ENCODE measurements at regions not wholly inside any gene's neighbourhood (a gene's known extent, or its start where the extent isn't known, plus 50 kb on each side); places are given as distances from the start of the nearest gene placed in this dataset.

- in situ Hi-C loops (cut with HindIII; ENCODE audit: low pct_ligation_motif_present, low pct_unique_long_range_greater_than_20kb, low sequenced_read_pairs): no loop called here
- DNase-seq: no peak
These were observed 508.4 kb upstream of the GOT2 start for GRCh38 chr16:59242556-59242955.

GRCh38 chr16:59238246-59238645 lies 504.1 kb upstream of the GOT2 start:
- in situ Hi-C loops (cut with HindIII; ENCODE audit: low pct_ligation_motif_present, low pct_unique_long_range_greater_than_20kb, low sequenced_read_pairs): no loop called here
- no peak for DNase-seq

- in situ Hi-C loops (cut with HindIII; ENCODE audit: low pct_ligation_motif_present, low pct_unique_long_range_greater_than_20kb, low sequenced_read_pairs): no loop called here
- no peak for DNase-seq
These were observed 502.8 kb upstream of the GOT2 start for GRCh38 chr16:59236804-59237458.

- no peak for DNase-seq
- in situ Hi-C loops (cut with HindIII; ENCODE audit: low pct_ligation_motif_present, low pct_unique_long_range_greater_than_20kb, low sequenced_read_pairs): no loop called here
These were observed 490.3 kb upstream of the GOT2 start for GRCh38 chr16:59224401-59224800.

- no peak for DNase-seq
- in situ Hi-C loops (cut with HindIII; ENCODE audit: low pct_ligation_motif_present, low pct_unique_long_range_greater_than_20kb, low sequenced_read_pairs): no loop called here
These were observed 485.9 kb upstream of the GOT2 start for GRCh38 chr16:59220011-59220410.

- in situ Hi-C loops (cut with HindIII; ENCODE audit: low pct_ligation_motif_present, low pct_unique_long_range_greater_than_20kb, low sequenced_read_pairs): no loop called here
- DNase-seq: no peak
These were observed 482.2 kb upstream of the GOT2 start for GRCh38 chr16:59216291-59216690.

GRCh38 chr16:59214455-59214854 lies 480.3 kb upstream of the GOT2 start:
- DNase-seq: no peak
- in situ Hi-C loops (cut with HindIII; ENCODE audit: low pct_ligation_motif_present, low pct_unique_long_range_greater_than_20kb, low sequenced_read_pairs): no loop called here

GRCh38 chr16:59213952-59214351 lies 479.8 kb upstream of the GOT2 start:
- in situ Hi-C loops (cut with HindIII; ENCODE audit: low pct_ligation_motif_present, low pct_unique_long_range_greater_than_20kb, low sequenced_read_pairs): no loop called here
- no peak for DNase-seq

- in situ Hi-C loops (cut with HindIII; ENCODE audit: low pct_ligation_motif_present, low pct_unique_long_range_greater_than_20kb, low sequenced_read_pairs): no loop called here
- no peak for DNase-seq
These were observed 478.4 kb upstream of the GOT2 start for GRCh38 chr16:59212492-59213024.

GRCh38 chr16:59210955-59211541 lies 476.9 kb upstream of the GOT2 start:
- DNase-seq: no peak
- in situ Hi-C loops (cut with HindIII; ENCODE audit: low pct_ligation_motif_present, low pct_unique_long_range_greater_than_20kb, low sequenced_read_pairs): no loop called here

- in situ Hi-C loops (cut with HindIII; ENCODE audit: low pct_ligation_motif_present, low pct_unique_long_range_greater_than_20kb, low sequenced_read_pairs): no loop called here
- DNase-seq: no peak
These were observed 471.3 kb upstream of the GOT2 start for GRCh38 chr16:59205403-59205802.

GRCh38 chr16:59204589-59204988 lies 470.5 kb upstream of the GOT2 start:
- in situ Hi-C loops (cut with HindIII; ENCODE audit: low pct_ligation_motif_present, low pct_unique_long_range_greater_than_20kb, low sequenced_read_pairs): no loop called here
- no peak for DNase-seq

GRCh38 chr16:59202233-59202862 lies 468.2 kb upstream of the GOT2 start:
- in situ Hi-C loops (cut with HindIII; ENCODE audit: low pct_ligation_motif_present, low pct_unique_long_range_greater_than_20kb, low sequenced_read_pairs): no loop called here
- DNase-seq: no peak

- in situ Hi-C loops (cut with HindIII; ENCODE audit: low pct_ligation_motif_present, low pct_unique_long_range_greater_than_20kb, low sequenced_read_pairs): no loop called here
- no peak for DNase-seq
These were observed 467.7 kb upstream of the GOT2 start for GRCh38 chr16:59201821-59202220.

- in situ Hi-C loops (cut with HindIII; ENCODE audit: low pct_ligation_motif_present, low pct_unique_long_range_greater_than_20kb, low sequenced_read_pairs): no loop called here
- no peak for DNase-seq
These were observed 467.0 kb upstream of the GOT2 start for GRCh38 chr16:59201160-59201559.

- DNase-seq: no peak
- in situ Hi-C loops (cut with HindIII; ENCODE audit: low pct_ligation_motif_present, low pct_unique_long_range_greater_than_20kb, low sequenced_read_pairs): no loop called here
These were observed 464.4 kb upstream of the GOT2 start for GRCh38 chr16:59198487-59198886.

GRCh38 chr16:59195242-59195641 lies 461.1 kb upstream of the GOT2 start:
- in situ Hi-C loops (cut with HindIII; ENCODE audit: low pct_ligation_motif_present, low pct_unique_long_range_greater_than_20kb, low sequenced_read_pairs): no loop called here
- no peak for DNase-seq

GRCh38 chr16:59193637-59194036 lies 459.5 kb upstream of the GOT2 start:
- no peak for DNase-seq
- in situ Hi-C loops (cut with HindIII; ENCODE audit: low pct_ligation_motif_present, low pct_unique_long_range_greater_than_20kb, low sequenced_read_pairs): no loop called here

- in situ Hi-C loops (cut with HindIII; ENCODE audit: low pct_ligation_motif_present, low pct_unique_long_range_greater_than_20kb, low sequenced_read_pairs): no loop called here
- peak; percentile 54 for DNase-seq
These were observed 458.6 kb upstream of the GOT2 start for GRCh38 chr16:59192551-59193199.
